ENCODE measurements at regions not wholly inside any gene's neighbourhood (a gene's known extent, or its start where the extent isn't known, plus 50 kb on each side); places are given as distances from the start of the nearest gene placed in this dataset.

- Histone ChIP-seq H3K9ac (ENCODE audit: insufficient read depth, low read length, poor library complexity, severe bottlenecking) (no peak overlapping the region), H3K27me3 (ENCODE audit: control insufficient read depth in 2 of 2, insufficient read depth in 2 of 2, low read length in 2 of 2) (no peaks in the 10 kb centered on the region), H3K4me2 (replicated peaks; ENCODE audit: extremely low read depth, low read length, poor library complexity, severe bottlenecking) (no peak overlapping the region), H4K20me1 (ENCODE audit: insufficient read depth, low read length) (no peaks in the 10 kb centered on the region), H3K36me3 (replicated peaks in 1 of 2; ENCODE audit: control insufficient read depth in 1 of 2, insufficient read depth in 2 of 2, low read length in 2 of 2) (no peaks in the 10 kb centered on the region), H3K27ac (ENCODE audit: low read depth in 1 of 2, low read length in 2 of 2) (no peak overlapping the region), H3K4me3 (replicated peaks in 1 of 3; ENCODE audit: low read depth in 2 of 3, low read length in 3 of 3) (no peak overlapping the region), H3K79me2 (ENCODE audit: insufficient read depth, low read length) (no peaks in the 10 kb centered on the region), H2AFZ (ENCODE audit: insufficient read depth, low read depth, low read length, poor library complexity, severe bottlenecking) (no peak overlapping the region), H3K9me3 (replicated peaks in 1 of 2; ENCODE audit: control insufficient read depth in 1 of 2, insufficient read depth in 1 of 2, low read length in 2 of 2) (no peaks in the 10 kb centered on the region), H3K4me1 (ENCODE audit: control insufficient read depth in 1 of 2, insufficient read depth in 2 of 2, low read length in 2 of 2) (no peaks in the 10 kb centered on the region)
- TF ChIP-seq CTCF (IDR thresholded peaks at IDR 0.05) = no peak
- Mint-ChIP-seq H3K27ac (no peak overlapping the region), H3K9me3 (peaks cover 2 to 12% (median 6%) of the 10 kb centered on the region in 7 donors), H3K27me3 (ENCODE audit: low read depth in 3 of 3) (no peaks in the 10 kb centered on the region), H3K36me3 (no peaks in the 10 kb centered on the region), H3K4me1 (no peaks in the 10 kb centered on the region), H3K4me3 (no peak overlapping the region)
- DNase-seq = no peak
- WGBS (ENCODE audit: insufficient coverage) = no CpG with 5 or more reads among the region's 2 CpGs
- intact Hi-C loops (cut with micrococcal nuclease) = no loop called here
Observed at GRCh38 chr6:120648713-120649112, 685.6 kb downstream of the TBC1D32 start.

GRCh38 chr6:120646101-120646500 is 688.2 kb downstream of the TBC1D32 start:
- H3K27ac Mint-ChIP-seq = no peak overlapping the region
- H3K4me1 Mint-ChIP-seq = no peaks in the 10 kb centered on the region
- H3K4me3 ChIP-seq (replicated peaks in 1 of 3; ENCODE audit: low read depth in 2 of 3, low read length in 3 of 3) = no peak overlapping the region
- no peaks in the 10 kb centered on the region for H3K9me3 ChIP-seq (replicated peaks in 1 of 2; ENCODE audit: control insufficient read depth in 1 of 2, insufficient read depth in 1 of 2, low read length in 2 of 2)
- H3K4me1 ChIP-seq (ENCODE audit: control insufficient read depth in 1 of 2, insufficient read depth in 2 of 2, low read length in 2 of 2) = no peaks in the 10 kb centered on the region
- H3K27me3 ChIP-seq (ENCODE audit: control insufficient read depth in 2 of 2, insufficient read depth in 2 of 2, low read length in 2 of 2) = no peaks in the 10 kb centered on the region
- peaks cover 2 to 20% (median 7%) of the 10 kb centered on the region in 7 donors for H3K9me3 Mint-ChIP-seq
- H3K4me3 Mint-ChIP-seq = no peak overlapping the region
- no CpG with 5 or more reads among the region's 2 CpGs for WGBS (ENCODE audit: insufficient coverage)
- no peaks in the 10 kb centered on the region for H3K79me2 ChIP-seq (ENCODE audit: insufficient read depth, low read length)
- no peaks in the 10 kb centered on the region for H3K36me3 ChIP-seq (replicated peaks in 1 of 2; ENCODE audit: control insufficient read depth in 1 of 2, insufficient read depth in 2 of 2, low read length in 2 of 2)
- H3K27ac ChIP-seq (ENCODE audit: low read depth in 1 of 2, low read length in 2 of 2) = no peak overlapping the region
- intact Hi-C loops (cut with micrococcal nuclease) = no loop called here
- no peak overlapping the region for H3K9ac ChIP-seq (ENCODE audit: insufficient read depth, low read length, poor library complexity, severe bottlenecking)
- TF ChIP-seq CTCF (IDR thresholded peaks at IDR 0.05) = no peak
- no peak overlapping the region for H3K4me2 ChIP-seq (replicated peaks; ENCODE audit: extremely low read depth, low read length, poor library complexity, severe bottlenecking)
- no peaks in the 10 kb centered on the region for H3K27me3 Mint-ChIP-seq (ENCODE audit: low read depth in 3 of 3)
- no peaks in the 10 kb centered on the region for H4K20me1 ChIP-seq (ENCODE audit: insufficient read depth, low read length)
- no peaks in the 10 kb centered on the region for H3K36me3 Mint-ChIP-seq
- no peak overlapping the region for H2AFZ ChIP-seq (ENCODE audit: insufficient read depth, low read depth, low read length, poor library complexity, severe bottlenecking)
- DNase-seq = no peak
